ENCODE measurements at regions not wholly inside any gene's neighbourhood (a gene's known extent, or its start where the extent isn't known, plus 50 kb on each side); places are given as distances from the start of the nearest gene placed in this dataset.
"Not testable (repeated sequence)": the region's sequence is repeated elsewhere in the genome, so short reads cannot be mapped to it uniquely, and the experiment has no call there.

- Histone ChIP-seq H3K4me1 (ENCODE audit: low read length) (no peaks in the 10 kb centered on the region), H2AFZ (ENCODE audit: low read depth, low read length) (no peak overlapping the region), H3K36me3 (replicated peaks; ENCODE audit: low read depth, low read length) (no peaks in the 10 kb centered on the region), H3K9me3 (ENCODE audit: insufficient read depth, low read length) (no peaks in the 10 kb centered on the region), H3K4me2 (ENCODE audit: low read length) (no peak overlapping the region), H4K20me1 (ENCODE audit: insufficient read depth, low read length) (no peaks in the 10 kb centered on the region), H3K27ac (ENCODE audit: low read length) (no peak overlapping the region), H3K9ac (ENCODE audit: low read length) (no peak overlapping the region), H3K79me2 (ENCODE audit: low read length) (no peaks in the 10 kb centered on the region), H3K27me3 (ENCODE audit: low read depth, low read length) (no peaks in the 10 kb centered on the region), H3K4me3 (ENCODE audit: low read length) (no peak overlapping the region)
- TF ChIP-seq CTCF (IDR thresholded peaks at IDR 0.05; ENCODE audit: low read depth, low read length), result no peak
- no peak for TF ChIP-seq EZH2phosphoT487 (IDR thresholded peaks at IDR 0.05; ENCODE audit: low read depth)
Measured at GRCh38 chr10:21421016-21421415, 104.5 kb downstream of the SKIDA1 start.

- not testable (repeated sequence) for H3K27ac ChIP-seq (ENCODE audit: low read length); H3K36me3 ChIP-seq (replicated peaks; ENCODE audit: low read depth, low read length); H3K4me3 ChIP-seq (ENCODE audit: low read length); H3K9me3 ChIP-seq (ENCODE audit: insufficient read depth, low read length); H3K27me3 ChIP-seq (ENCODE audit: low read depth, low read length); H4K20me1 ChIP-seq (ENCODE audit: insufficient read depth, low read length); H3K79me2 ChIP-seq (ENCODE audit: low read length); H3K9ac ChIP-seq (ENCODE audit: low read length); H2AFZ ChIP-seq (ENCODE audit: low read depth, low read length); H3K4me1 ChIP-seq (ENCODE audit: low read length); H3K4me2 ChIP-seq (ENCODE audit: low read length)
Measured at GRCh38 chr10:21418981-21419576, 106.4 kb downstream of the SKIDA1 start.

- no peak overlapping the region for H3K9ac ChIP-seq (ENCODE audit: low read length)
- H3K9me3 ChIP-seq (ENCODE audit: insufficient read depth, low read length), result no peaks in the 10 kb centered on the region
- H3K27ac ChIP-seq (ENCODE audit: low read length), result no peak overlapping the region
- no peaks in the 10 kb centered on the region for H3K27me3 ChIP-seq (ENCODE audit: low read depth, low read length)
- TF ChIP-seq EZH2phosphoT487 (IDR thresholded peaks at IDR 0.05; ENCODE audit: low read depth) (no peak), CTCF (IDR thresholded peaks at IDR 0.05; ENCODE audit: low read depth, low read length) (no peak)
- no peaks in the 10 kb centered on the region for H4K20me1 ChIP-seq (ENCODE audit: insufficient read depth, low read length)
- no peaks in the 10 kb centered on the region for H3K79me2 ChIP-seq (ENCODE audit: low read length)
- no peak overlapping the region for H3K4me3 ChIP-seq (ENCODE audit: low read length)
- H3K36me3 ChIP-seq (replicated peaks; ENCODE audit: low read depth, low read length), result no peaks in the 10 kb centered on the region
- H2AFZ ChIP-seq (ENCODE audit: low read depth, low read length), result no peak overlapping the region
- H3K4me2 ChIP-seq (ENCODE audit: low read length), result no peak overlapping the region
- no peaks in the 10 kb centered on the region for H3K4me1 ChIP-seq (ENCODE audit: low read length)
Measured at GRCh38 chr10:21417172-21417712, 108.2 kb downstream of the SKIDA1 start.

- no peaks in the 10 kb centered on the region for H3K36me3 ChIP-seq (replicated peaks; ENCODE audit: low read depth, low read length)
- H3K4me1 ChIP-seq (ENCODE audit: low read length), result no peaks in the 10 kb centered on the region
- no peak overlapping the region for H3K4me2 ChIP-seq (ENCODE audit: low read length)
- H3K4me3 ChIP-seq (ENCODE audit: low read length), result no peak overlapping the region
- no peak overlapping the region for H3K27ac ChIP-seq (ENCODE audit: low read length)
- H2AFZ ChIP-seq (ENCODE audit: low read depth, low read length), result no peak overlapping the region
- no peak overlapping the region for H3K9ac ChIP-seq (ENCODE audit: low read length)
- no peaks in the 10 kb centered on the region for H3K79me2 ChIP-seq (ENCODE audit: low read length)
- TF ChIP-seq CTCF (IDR thresholded peaks at IDR 0.05; ENCODE audit: low read depth, low read length) (no peak), EZH2phosphoT487 (IDR thresholded peaks at IDR 0.05; ENCODE audit: low read depth) (no peak)
- H4K20me1 ChIP-seq (ENCODE audit: insufficient read depth, low read length), result no peaks in the 10 kb centered on the region
- H3K27me3 ChIP-seq (ENCODE audit: low read depth, low read length), result no peaks in the 10 kb centered on the region
- no peaks in the 10 kb centered on the region for H3K9me3 ChIP-seq (ENCODE audit: insufficient read depth, low read length)
Measured at GRCh38 chr10:21413680-21414079, 111.8 kb downstream of the SKIDA1 start.

All from OCI-LY3 (cell line).